Skeletal muscle satellite cell (primary cell): ENCODE measurements at regions not wholly inside any gene's neighbourhood (a gene's known extent, or its start where the extent isn't known, plus 50 kb on each side); places are given as distances from the start of the nearest gene placed in this dataset.

ENCODE experiments used
- H3K27me3 ChIP-seq: 2 replicates; pipeline ENCODE4 v1.7.0; 2013; ENCODE audit warnings: low read length; ENCODE audit not compliant: control insufficient read depth, insufficient read depth
- H3K36me3 ChIP-seq: 2 replicates; pipeline ENCODE4 v1.7.0; 2013; ENCODE audit warnings: mild to moderate bottlenecking, control low read depth, low read length; ENCODE audit not compliant: insufficient read depth
- H3K4me1 ChIP-seq: 2 replicates; pipeline ENCODE4 v1.7.0; 2013; ENCODE audit warnings: low read length; ENCODE audit not compliant: control insufficient read depth, insufficient read depth
- H3K4me2 ChIP-seq: 2 replicates; pipeline ENCODE4 v1.7.0; 2013; ENCODE audit warnings: mild to moderate bottlenecking, low read length
- H3K4me3 ChIP-seq: 2 replicates; pipeline ENCODE4 v1.7.0; 2013; ENCODE audit warnings: low read length
- H3K9ac ChIP-seq: 2 replicates; pipeline ENCODE4 v1.7.0; 2013; ENCODE audit warnings: mild to moderate bottlenecking, low read depth, low read length, moderate library complexity
- H3K9me3 ChIP-seq: replicated peaks from 2 replicates; pipeline ENCODE4 v1.7.0; 2013; ENCODE audit warnings: mild to moderate bottlenecking, control low read depth, low read length

DNA sequence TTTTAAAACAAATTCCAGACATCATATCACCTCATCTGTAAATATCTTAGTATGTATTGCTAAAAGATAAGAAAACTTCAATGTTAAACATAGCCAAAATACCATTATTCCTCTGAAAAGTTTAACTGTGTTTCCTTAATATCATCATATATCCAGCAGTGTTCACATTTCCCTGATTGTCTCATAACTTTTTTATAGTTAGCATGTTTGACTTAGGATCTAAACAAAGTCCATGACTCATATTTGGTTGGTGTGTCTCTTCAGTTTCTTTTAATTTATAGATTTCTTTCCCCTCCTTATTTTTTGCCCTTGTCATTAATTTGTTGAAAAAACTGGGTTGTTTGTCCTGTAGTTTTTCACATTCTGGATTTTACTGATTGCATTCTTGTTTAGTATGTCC is 163.0 kb downstream of the RPS12 start:
- Histone ChIP-seq H3K4me1 (no peaks in the 10 kb centered on the region), H3K36me3 (no peaks in the 10 kb centered on the region), H3K9me3 (no peaks in the 10 kb centered on the region), H3K4me3 (no peak overlapping the region), H3K9ac (no peak overlapping the region), H3K27me3 (peaks cover 11% of the 10 kb centered on the region), H3K4me2 (no peak overlapping the region)

- no peaks in the 10 kb centered on the region for H3K9me3 ChIP-seq
- H3K4me2 ChIP-seq: no peak overlapping the region
- peaks cover 11% of the 10 kb centered on the region for H3K27me3 ChIP-seq
Measured at GRCh38 chr6:132978685-132979084, 164.3 kb downstream of the RPS12 start.

GRCh38 chr6:132993738-132994137 is 179.4 kb downstream of the RPS12 start:
- Histone ChIP-seq H3K9me3 (no peaks in the 10 kb centered on the region), H3K4me3 (no peak overlapping the region), H3K4me2 (no peak overlapping the region), H3K36me3 (no peaks in the 10 kb centered on the region), H3K4me1 (peaks cover 3% of the 10 kb centered on the region), H3K9ac (no peak overlapping the region), H3K27me3 (no peaks in the 10 kb centered on the region)

More at GRCh38 chr6:132978685-132979084, 164.3 kb downstream of the RPS12 start:
- Histone ChIP-seq H3K4me1 (no peaks in the 10 kb centered on the region), H3K9ac (no peak overlapping the region), H3K36me3 (no peaks in the 10 kb centered on the region), H3K4me3 (no peak overlapping the region)

DNA sequence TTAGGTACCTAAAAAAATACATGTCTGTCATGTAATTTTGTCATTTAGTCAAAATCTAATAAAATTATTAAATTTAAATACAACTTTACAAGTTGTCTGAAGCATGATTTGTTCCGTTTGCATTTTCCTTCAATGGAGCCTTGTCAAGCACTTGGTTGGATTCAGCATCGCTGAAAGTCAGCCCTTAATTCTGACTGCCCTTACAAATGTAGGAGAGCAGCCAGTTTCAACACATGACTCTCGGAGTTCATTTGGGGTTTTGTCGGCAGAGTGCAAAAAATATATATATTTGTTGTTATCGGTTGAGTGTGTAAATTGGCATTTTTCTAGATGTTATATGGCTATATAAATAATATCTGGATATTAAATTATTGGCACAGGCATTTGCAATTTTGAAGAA is 180.6 kb downstream of the RPS12 start:
- Histone ChIP-seq H3K4me2 (no peak overlapping the region), H3K4me3 (no peak overlapping the region), H3K9ac (no peak overlapping the region), H3K27me3 (no peaks in the 10 kb centered on the region), H3K36me3 (no peaks in the 10 kb centered on the region), H3K9me3 (no peaks in the 10 kb centered on the region), H3K4me1 (peaks cover 6% of the 10 kb centered on the region)

DNA sequence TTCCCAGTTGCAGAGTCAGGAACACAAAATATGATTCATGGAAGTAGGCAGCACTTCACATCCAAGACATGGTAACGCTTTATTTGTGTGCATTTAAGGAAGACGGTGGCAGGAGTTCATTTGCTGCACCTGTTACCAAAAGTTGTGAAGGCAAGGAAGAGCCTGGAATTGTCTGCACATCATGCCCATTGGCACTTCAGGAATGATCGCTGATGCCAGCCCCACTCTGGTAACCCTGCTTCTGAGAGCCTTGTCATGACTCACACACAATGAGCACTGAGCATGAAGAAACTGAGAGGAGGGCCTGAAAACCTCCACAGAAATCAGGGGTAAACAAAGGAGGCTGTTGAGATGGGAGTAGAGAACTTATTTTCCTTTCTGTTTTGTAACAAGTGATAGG is 181.1 kb downstream of the RPS12 start:
- no peak overlapping the region for H3K4me3 ChIP-seq
- H3K4me1 ChIP-seq: peaks cover 6% of the 10 kb centered on the region
- no peak overlapping the region for H3K4me2 ChIP-seq
- no peaks in the 10 kb centered on the region for H3K9me3 ChIP-seq
- no peaks in the 10 kb centered on the region for H3K36me3 ChIP-seq
- no peaks in the 10 kb centered on the region for H3K27me3 ChIP-seq
- no peak overlapping the region for H3K9ac ChIP-seq

GRCh38 chr6:132998418-132998817 is 184.0 kb downstream of the RPS12 start:
- Histone ChIP-seq H3K36me3 (no peaks in the 10 kb centered on the region), H3K4me1 (peaks cover 6% of the 10 kb centered on the region), H3K4me3 (no peak overlapping the region), H3K27me3 (no peaks in the 10 kb centered on the region), H3K9ac (no peak overlapping the region), H3K4me2 (no peak overlapping the region), H3K9me3 (no peaks in the 10 kb centered on the region)

DNA sequence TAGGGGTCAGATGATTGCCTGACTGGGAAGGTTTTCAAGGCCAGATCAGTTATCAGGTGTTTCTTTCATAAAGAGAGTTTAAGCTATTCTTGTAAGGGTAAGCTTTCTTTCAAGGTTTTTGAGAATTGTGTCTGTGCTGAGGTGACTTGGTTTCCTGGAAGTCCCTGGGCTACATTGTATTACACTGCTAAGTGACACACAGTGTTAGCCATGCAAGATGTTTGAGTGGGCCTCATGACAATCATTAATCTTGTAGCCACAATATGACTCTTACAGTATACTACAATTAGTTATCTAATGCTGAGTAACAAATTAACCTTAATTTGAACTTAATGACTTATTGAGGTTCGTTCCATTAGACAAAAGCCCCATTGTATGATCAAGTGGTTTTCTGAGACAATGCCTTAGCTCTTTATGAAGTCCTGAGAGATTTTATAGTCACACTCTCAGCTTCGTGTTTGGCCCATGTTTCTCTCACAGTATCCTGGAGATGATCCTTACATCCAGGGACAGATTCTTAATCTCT is 186.7 kb downstream of the RPS12 start:
- H3K27me3 ChIP-seq: no peaks in the 10 kb centered on the region
- no peaks in the 10 kb centered on the region for H3K36me3 ChIP-seq
- H3K4me3 ChIP-seq: no peak overlapping the region
- H3K9ac ChIP-seq: no peak overlapping the region
- H3K9me3 ChIP-seq: no peaks in the 10 kb centered on the region
- no peak overlapping the region for H3K4me2 ChIP-seq
- peaks cover 3% of the 10 kb centered on the region for H3K4me1 ChIP-seq

DNA sequence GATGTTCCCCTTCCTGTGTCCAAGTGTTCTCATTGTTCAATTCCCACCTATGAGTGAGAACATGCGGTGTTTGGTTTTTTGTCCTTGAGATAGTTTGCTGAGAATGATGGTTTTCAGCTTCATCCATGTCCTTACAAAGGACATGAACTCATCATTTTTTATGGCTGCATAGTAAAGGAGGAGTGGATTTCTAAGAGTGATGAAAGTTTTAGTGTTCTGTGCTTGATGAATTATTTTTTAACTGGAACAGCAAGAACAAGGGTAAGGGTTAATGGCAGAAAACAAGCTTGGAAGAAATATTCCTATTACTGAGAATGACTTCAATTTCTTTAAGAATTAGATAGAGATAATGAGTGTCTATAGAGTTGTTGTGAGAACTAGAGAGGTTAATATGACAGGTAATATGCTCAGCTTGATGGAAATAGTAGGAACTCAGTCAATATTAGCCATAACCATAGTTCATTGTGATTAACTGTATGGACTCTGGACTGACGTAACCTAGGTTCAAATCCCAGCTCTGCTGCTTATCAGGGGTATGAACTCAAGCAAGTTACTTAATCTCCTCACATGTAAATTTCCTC is 190.0 kb downstream of the RPS12 start:
- H3K4me2 ChIP-seq: no peak overlapping the region
- no peaks in the 10 kb centered on the region for H3K27me3 ChIP-seq
- H3K9me3 ChIP-seq: no peaks in the 10 kb centered on the region
- H3K4me1 ChIP-seq: no peaks in the 10 kb centered on the region
- no peaks in the 10 kb centered on the region for H3K36me3 ChIP-seq
- no peak overlapping the region for H3K4me3 ChIP-seq
- no peak overlapping the region for H3K9ac ChIP-seq

- Histone ChIP-seq H3K9me3 (no peaks in the 10 kb centered on the region), H3K4me2 (no peak overlapping the region), H3K9ac (no peak overlapping the region), H3K4me1 (no peaks in the 10 kb centered on the region), H3K36me3 (no peaks in the 10 kb centered on the region), H3K4me3 (no peak overlapping the region), H3K27me3 (no peaks in the 10 kb centered on the region)
Measured at GRCh38 chr6:133012774-133013173, 198.4 kb downstream of the RPS12 start.

DNA sequence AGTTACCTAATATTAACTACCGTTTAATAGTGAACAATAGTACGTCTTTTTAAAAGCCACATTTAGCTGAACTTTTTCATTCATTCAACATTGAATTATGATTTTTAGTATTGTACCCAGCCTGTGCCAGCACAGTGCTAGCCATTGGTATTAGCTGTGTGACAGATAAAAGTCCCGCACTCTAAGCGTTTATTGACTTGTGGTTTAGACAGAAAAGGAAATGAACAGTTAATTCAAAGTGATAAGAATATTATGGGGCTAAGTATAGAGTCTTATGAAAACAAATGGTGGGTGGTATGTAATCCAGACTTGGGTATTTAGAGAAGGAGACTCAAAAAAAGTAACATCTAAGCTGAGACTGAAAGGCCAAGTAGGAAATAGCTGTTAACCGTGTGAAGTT is 202.3 kb downstream of the RPS12 start:
- no peak overlapping the region for H3K4me2 ChIP-seq
- H3K27me3 ChIP-seq: no peaks in the 10 kb centered on the region
- H3K4me3 ChIP-seq: no peak overlapping the region
- no peaks in the 10 kb centered on the region for H3K9me3 ChIP-seq
- H3K9ac ChIP-seq: no peak overlapping the region
- no peaks in the 10 kb centered on the region for H3K4me1 ChIP-seq
- H3K36me3 ChIP-seq: no peaks in the 10 kb centered on the region

DNA sequence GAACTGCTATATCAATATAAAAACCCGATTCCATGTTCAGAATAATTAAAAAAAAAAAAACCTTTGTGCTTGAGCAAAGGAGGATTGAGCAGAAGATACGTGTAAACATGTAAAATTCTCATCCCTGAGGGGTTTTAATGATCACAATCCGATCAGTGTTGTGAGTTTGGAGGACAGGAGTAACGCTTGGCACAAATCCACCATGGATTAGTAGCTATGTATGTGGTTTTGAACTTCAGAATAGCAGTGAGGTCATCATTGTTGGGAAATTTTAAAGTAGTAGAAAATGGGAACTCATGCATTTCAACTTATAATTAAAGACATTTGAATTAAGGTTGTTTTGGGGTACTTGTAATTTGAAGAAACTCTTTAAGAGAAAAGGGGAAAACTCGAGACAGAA is 203.2 kb downstream of the RPS12 start:
- no peaks in the 10 kb centered on the region for H3K4me1 ChIP-seq
- no peak overlapping the region for H3K9ac ChIP-seq
- H3K4me3 ChIP-seq: no peak overlapping the region
- no peaks in the 10 kb centered on the region for H3K27me3 ChIP-seq
- no peaks in the 10 kb centered on the region for H3K36me3 ChIP-seq
- no peak overlapping the region for H3K4me2 ChIP-seq
- no peaks in the 10 kb centered on the region for H3K9me3 ChIP-seq

DNA sequence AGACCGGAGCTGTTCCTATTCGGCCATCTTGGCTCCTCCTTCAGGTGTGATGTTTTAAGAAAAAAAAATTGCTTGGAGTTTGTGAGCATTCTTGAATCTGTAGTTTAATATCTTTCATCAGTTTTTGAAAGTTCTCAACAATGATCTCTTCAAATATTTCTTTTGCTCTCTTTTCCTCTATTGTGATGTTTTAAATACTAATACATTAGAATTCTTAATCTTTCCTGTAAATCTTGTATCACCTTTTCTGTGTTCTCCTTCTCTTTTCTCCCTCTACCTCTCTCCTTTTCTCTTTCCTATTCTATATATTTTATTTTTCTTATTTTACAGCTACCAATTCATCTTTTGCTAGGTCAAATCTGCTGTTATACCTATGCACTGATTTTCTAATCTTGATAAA is 212.3 kb downstream of the RPS12 start:
- Histone ChIP-seq H3K4me1 (no peaks in the 10 kb centered on the region), H3K4me3 (no peak overlapping the region), H3K4me2 (no peak overlapping the region), H3K36me3 (no peaks in the 10 kb centered on the region), H3K27me3 (no peaks in the 10 kb centered on the region), H3K9ac (no peak overlapping the region), H3K9me3 (no peaks in the 10 kb centered on the region)
